Right lung (tissue), 2 donors: ENCODE measurements at regions not wholly inside any gene's neighbourhood (a gene's known extent, or its start where the extent isn't known, plus 50 kb on each side); places are given as distances from the start of the nearest gene placed in this dataset.
"Not testable (repeated sequence)": the region's sequence is repeated elsewhere in the genome, so short reads cannot be mapped to it uniquely, and the experiment has no call there.

Experiments
- DNase-seq, 2 donors: peaks; one replicate each; pipeline ENCODE4 v3.0.0-alpha.2; 2013

- DNase-seq: no peak
These were observed 522.4 kb downstream of the CCSER2 start for GRCh38 chr10:84850826-84851225.

- DNase-seq: no peak
These were observed 526.0 kb downstream of the CCSER2 start for GRCh38 chr10:84854439-84854838.

GRCh38 chr10:84860855-84861254 lies 532.5 kb downstream of the CCSER2 start:
- DNase-seq: no peak

GRCh38 chr10:84862551-84862950 lies 534.2 kb downstream of the CCSER2 start:
- no peak for DNase-seq

- DNase-seq: no peak
These were observed 535.3 kb downstream of the CCSER2 start for GRCh38 chr10:84863675-84864074.

GRCh38 chr10:84876116-84876999 lies 548.0 kb downstream of the CCSER2 start:
- DNase-seq: no peak

- no peak for DNase-seq
These were observed 551.6 kb downstream of the CCSER2 start for GRCh38 chr10:84879991-84880390.

GRCh38 chr10:84881696-84882095 lies 553.3 kb downstream of the CCSER2 start:
- DNase-seq: not testable (repeated sequence)

- DNase-seq: no peak
These were observed 562.3 kb downstream of the CCSER2 start for GRCh38 chr10:84890706-84891105.

GRCh38 chr10:84891631-84892030 lies 563.2 kb downstream of the CCSER2 start:
- DNase-seq: no peak

GRCh38 chr10:84895541-84895940 lies 567.2 kb downstream of the CCSER2 start:
- no peak for DNase-seq

GRCh38 chr10:84896909-84897308 lies 568.5 kb downstream of the CCSER2 start:
- DNase-seq: no peak

GRCh38 chr10:84899268-84899667 lies 570.9 kb downstream of the CCSER2 start:
- no peak for DNase-seq

- DNase-seq: no peak
These were observed 571.8 kb downstream of the CCSER2 start for GRCh38 chr10:84900141-84900540.

GRCh38 chr10:84901885-84902284 lies 573.5 kb downstream of the CCSER2 start:
- DNase-seq: no peak

GRCh38 chr10:84902553-84902952 lies 574.2 kb downstream of the CCSER2 start:
- DNase-seq: no peak

- DNase-seq: no peak
These were observed 574.9 kb downstream of the CCSER2 start for GRCh38 chr10:84903320-84903719.

- no peak for DNase-seq
These were observed 579.1 kb downstream of the CCSER2 start for GRCh38 chr10:84907461-84908009.

- DNase-seq: no peak
These were observed 580.1 kb downstream of the CCSER2 start for GRCh38 chr10:84908491-84908890.

- no peak for DNase-seq
These were observed 593.3 kb downstream of the CCSER2 start for GRCh38 chr10:84921701-84922100.

GRCh38 chr10:84924131-84924530 lies 595.7 kb downstream of the CCSER2 start:
- no peak for DNase-seq

- no peak for DNase-seq
These were observed 597.1 kb downstream of the CCSER2 start for GRCh38 chr10:84925495-84925894.

- no peak for DNase-seq
These were observed 605.0 kb downstream of the CCSER2 start for GRCh38 chr10:84933402-84933801.

- no peak for DNase-seq
These were observed 607.4 kb downstream of the CCSER2 start for GRCh38 chr10:84935772-84936171.
